ENCODE measurements at regions not wholly inside any gene's neighbourhood (a gene's known extent, or its start where the extent isn't known, plus 50 kb on each side); places are given as distances from the start of the nearest gene placed in this dataset.
"Not testable (repeated sequence)": the region's sequence is repeated elsewhere in the genome, so short reads cannot be mapped to it uniquely, and the experiment has no call there.

DNA sequence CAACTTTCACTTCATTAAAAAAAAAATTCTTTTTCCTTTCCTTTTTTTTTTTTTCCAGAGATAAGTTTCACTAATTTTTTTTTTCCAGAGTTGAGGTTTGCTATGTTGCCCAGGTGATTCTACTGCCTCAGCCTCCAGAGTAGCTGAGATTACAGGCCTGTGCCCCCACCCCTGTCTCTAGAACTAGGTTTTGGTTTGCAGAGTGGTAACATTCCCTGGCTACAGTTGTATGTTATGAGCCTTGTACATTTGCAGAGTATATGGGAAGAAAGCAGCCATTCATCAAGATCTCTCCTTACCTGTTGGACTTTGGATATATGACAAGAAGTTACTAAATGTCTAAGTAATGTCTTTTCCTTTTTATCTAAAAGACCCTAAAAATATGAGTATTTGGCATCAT is 298.4 kb downstream of the MYCN start:
- no peak for TF ChIP-seq CTCF (conservative IDR thresholded peaks at IDR 0.05)
- Mint-ChIP-seq H3K4me1 (peaks cover 54% of the 10 kb centered on the region), H3K27ac (ENCODE audit: unreplicated experiment) (no peak overlapping the region), H3K9me3 (peaks cover 5% of the 10 kb centered on the region), H3K27me3 (ENCODE audit: low read depth) (no peaks in the 10 kb centered on the region), H3K36me3 (ENCODE audit: low read depth) (peaks cover 7% of the 10 kb centered on the region), H3K4me3 (no peak overlapping the region)
- no peak for DNase-seq (ENCODE audit: low read depth, low spot score)

GRCh38 chr2:16238001-16238761 is 297.8 kb downstream of the MYCN start:
- H3K36me3 Mint-ChIP-seq (ENCODE audit: low read depth): peaks cover 7% of the 10 kb centered on the region
- no peak overlapping the region for H3K4me3 Mint-ChIP-seq
- TF ChIP-seq CTCF (conservative IDR thresholded peaks at IDR 0.05): no peak
- H3K27me3 Mint-ChIP-seq (ENCODE audit: low read depth): no peaks in the 10 kb centered on the region
- H3K4me1 Mint-ChIP-seq: peaks cover 56% of the 10 kb centered on the region
- peaks cover 5% of the 10 kb centered on the region for H3K9me3 Mint-ChIP-seq
- H3K27ac Mint-ChIP-seq (ENCODE audit: unreplicated experiment): no peak overlapping the region
- DNase-seq (ENCODE audit: low read depth, low spot score): no peak

DNA sequence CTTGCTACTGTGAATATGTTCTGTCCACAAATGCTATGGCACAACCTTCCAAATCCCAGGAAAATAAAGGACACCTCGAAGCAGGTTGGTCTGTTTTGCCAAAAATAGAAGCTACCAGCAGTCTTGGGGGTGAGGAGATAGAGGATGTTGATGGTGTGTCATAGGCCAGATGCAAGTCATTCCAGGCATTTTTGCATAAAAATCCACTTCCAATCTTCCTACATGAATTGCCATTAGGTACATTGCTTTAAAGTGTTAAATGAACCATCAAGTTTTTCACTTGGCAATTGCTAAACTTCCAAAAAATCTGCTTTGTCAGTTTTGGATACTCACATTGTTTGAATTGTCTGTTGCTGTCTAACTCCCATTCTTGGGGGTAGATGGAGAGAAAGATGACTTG is 295.4 kb downstream of the MYCN start:
- Mint-ChIP-seq H3K4me1 (peaks cover 39% of the 10 kb centered on the region), H3K4me3 (peak overlapping the region; percentile 15), H3K27ac (ENCODE audit: unreplicated experiment) (no peak overlapping the region), H3K36me3 (ENCODE audit: low read depth) (peaks cover 7% of the 10 kb centered on the region), H3K27me3 (ENCODE audit: low read depth) (no peaks in the 10 kb centered on the region), H3K9me3 (peaks cover 5% of the 10 kb centered on the region)
- no peak for DNase-seq (ENCODE audit: low read depth, low spot score)
- TF ChIP-seq CTCF (conservative IDR thresholded peaks at IDR 0.05): no peak

GRCh38 chr2:16235291-16235690 is 294.9 kb downstream of the MYCN start:
- not testable (repeated sequence) for H3K27me3 Mint-ChIP-seq (ENCODE audit: low read depth); H3K36me3 Mint-ChIP-seq (ENCODE audit: low read depth); DNase-seq (ENCODE audit: low read depth, low spot score); H3K9me3 Mint-ChIP-seq
- H3K27ac Mint-ChIP-seq (ENCODE audit: unreplicated experiment): peak overlapping the region; percentile 35
- H3K4me1 Mint-ChIP-seq: peaks cover 36% of the 10 kb centered on the region
- peak overlapping the region; percentile 15 for H3K4me3 Mint-ChIP-seq

- H3K4me1 Mint-ChIP-seq: peaks cover 36% of the 10 kb centered on the region
- no peak overlapping the region for H3K4me3 Mint-ChIP-seq
- no peak for DNase-seq (ENCODE audit: low read depth, low spot score)
- H3K27ac Mint-ChIP-seq (ENCODE audit: unreplicated experiment): peak overlapping the region; percentile 96
- no peaks in the 10 kb centered on the region for H3K27me3 Mint-ChIP-seq (ENCODE audit: low read depth)
- H3K9me3 Mint-ChIP-seq: no peaks in the 10 kb centered on the region
- TF ChIP-seq CTCF (conservative IDR thresholded peaks at IDR 0.05): no peak
- H3K36me3 Mint-ChIP-seq (ENCODE audit: low read depth): peaks cover 2% of the 10 kb centered on the region
Measured at GRCh38 chr2:16228951-16229350, 288.6 kb downstream of the MYCN start.

DNA sequence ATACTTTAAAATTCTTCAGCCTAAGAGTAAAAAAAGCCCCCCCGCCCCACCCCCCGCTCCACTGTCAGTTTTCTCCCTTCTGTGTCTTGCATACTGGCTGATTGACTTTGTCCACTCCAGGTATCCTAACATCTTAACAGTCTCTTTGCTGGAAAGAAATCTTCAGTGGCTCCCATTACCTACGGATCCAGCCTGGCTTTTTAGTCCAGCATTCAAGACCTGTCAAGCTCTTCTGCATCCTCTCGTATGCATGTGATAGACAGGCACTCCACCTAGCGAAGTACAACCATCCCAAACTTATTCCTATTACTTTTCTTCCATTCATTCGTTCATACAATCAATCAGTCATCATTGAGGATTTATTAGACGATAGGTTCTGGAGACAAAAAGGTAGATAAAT is 288.1 kb downstream of the MYCN start:
- H3K36me3 Mint-ChIP-seq (ENCODE audit: low read depth): no peaks in the 10 kb centered on the region

More for the DNA sequence above, 288.1 kb downstream of the MYCN start:
- Mint-ChIP-seq H3K4me1 (peaks cover 38% of the 10 kb centered on the region), H3K27me3 (ENCODE audit: low read depth) (no peaks in the 10 kb centered on the region), H3K27ac (ENCODE audit: unreplicated experiment) (peak overlapping the region; percentile 96), H3K9me3 (no peaks in the 10 kb centered on the region), H3K4me3 (no peak overlapping the region)
- no peak for DNase-seq (ENCODE audit: low read depth, low spot score)
- no peak for TF ChIP-seq CTCF (conservative IDR thresholded peaks at IDR 0.05)

Data from neural crest cell (in vitro differentiated cells).